ENCODE measurements at regions not wholly inside any gene's neighbourhood (a gene's known extent, or its start where the extent isn't known, plus 50 kb on each side); places are given as distances from the start of the nearest gene placed in this dataset.

DNA sequence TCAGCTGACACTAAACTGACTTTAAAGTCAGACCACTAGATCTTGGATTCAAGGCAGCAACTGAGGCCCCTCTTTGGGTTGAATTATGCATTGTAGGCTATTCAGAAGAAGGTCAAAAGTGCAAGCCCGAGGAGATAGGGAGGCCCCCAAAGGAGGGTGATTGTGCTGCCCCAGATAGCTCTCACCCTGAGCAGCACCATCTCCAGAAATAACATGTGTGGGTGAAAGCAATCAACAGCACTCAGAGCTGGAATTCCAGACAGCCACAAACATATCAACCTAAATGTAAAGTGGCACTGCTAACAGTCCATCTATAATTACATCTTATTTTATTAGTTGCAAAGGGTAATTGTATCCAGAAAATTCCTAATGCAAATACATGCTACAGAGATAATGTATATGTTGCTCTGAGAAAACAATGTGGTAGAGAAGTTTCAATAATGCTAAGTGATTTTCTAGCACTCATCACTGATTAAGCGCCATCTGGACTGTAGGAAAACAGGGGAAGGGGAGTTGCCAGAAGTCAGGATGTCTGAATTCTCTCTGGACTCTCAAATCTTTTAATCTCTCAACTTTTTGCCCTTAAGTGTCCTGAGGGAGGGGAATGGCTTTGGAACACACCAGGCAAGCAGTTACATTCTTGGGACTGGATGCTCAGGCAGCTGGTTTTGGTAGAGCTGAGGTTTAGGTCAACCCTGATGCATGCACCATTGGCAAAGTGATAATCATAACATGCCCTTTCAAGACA lies 61.8 kb upstream of the SFRP2 start:
- H3K79me1 ChIP-seq (ENCODE audit: low read depth, low read length): no peaks in the 10 kb centered on the region
- H3K36me3 ChIP-seq (ENCODE audit: control insufficient read depth in 2 of 4, insufficient read depth in 4 of 4, low read length in 3 of 4): no peaks in the 10 kb centered on the region
- H3K14ac ChIP-seq (ENCODE audit: insufficient read length): no peak overlapping the region
- H4K91ac ChIP-seq (replicated peaks; ENCODE audit: insufficient read length, low read length): no peak overlapping the region
- no peak overlapping the region for H3K4me3 ChIP-seq (ENCODE audit: extremely low read depth in 1 of 4, insufficient read depth in 2 of 4, low read depth in 3 of 4, low read length in 4 of 4)
- no peak overlapping the region for H2BK15ac ChIP-seq (ENCODE audit: low read length)
- no peak overlapping the region for H3K9ac ChIP-seq (replicated peaks in 1 of 4; ENCODE audit: extremely low read depth in 1 of 4, low read depth in 3 of 4, low read length in 3 of 4)
- no peaks in the 10 kb centered on the region for H3K9me3 ChIP-seq (ENCODE audit: insufficient read depth in 2 of 2, low read depth in 1 of 2, low read length in 1 of 2)
- CTCF ChIA-PET (ENCODE audit: partially characterized antibody): no interaction called here
- POLR2A ChIA-PET (ENCODE audit: partially characterized antibody): no interaction called here
- H3K4me2 ChIP-seq (ENCODE audit: insufficient read depth in 1 of 2, low read depth in 2 of 2, low read length in 2 of 2): no peak overlapping the region
- no peaks in the 10 kb centered on the region for H3K27me3 ChIP-seq (replicated peaks in 1 of 4; ENCODE audit: control insufficient read depth in 3 of 4, extremely low read depth in 1 of 4, insufficient read depth in 3 of 4, low read length in 3 of 4)
- no peaks in the 10 kb centered on the region for H4K20me1 ChIP-seq (replicated peaks in 1 of 2; ENCODE audit: control insufficient read depth in 1 of 2, insufficient read depth in 2 of 2, low read length in 2 of 2)
- no peak overlapping the region for H2BK12ac ChIP-seq (ENCODE audit: low read depth, low read length)
- no peak overlapping the region for H3K18ac ChIP-seq (ENCODE audit: extremely low read depth, low read length)
- FAIRE-seq: no peak
- WGBS, 2 experiments (ENCODE audit: extremely low coverage in 1 of 2, insufficient coverage in 1 of 2, insufficient read length in 1 of 2, insufficient replicate concordance in 2 of 2, low coverage in 1 of 2, low lambda C conversion rate in 2 of 2, missing lambda C conversion rate in 1 of 2): 92% methylated on average over 2 of the region's 2 CpGs; no CpG with 5 or more reads in 1 of the 2 experiments
- H3K4ac ChIP-seq (replicated peaks; ENCODE audit: insufficient read length, low read depth, low read length): no peak overlapping the region
- no peak overlapping the region for H2BK20ac ChIP-seq (ENCODE audit: low read length)
- H3K23me2 ChIP-seq (ENCODE audit: low read depth, low read length): no peaks in the 10 kb centered on the region
- H3K79me2 ChIP-seq (ENCODE audit: control insufficient read depth in 1 of 2, insufficient read depth in 2 of 2, low read length in 2 of 2): no peaks in the 10 kb centered on the region
- H3K23ac ChIP-seq (ENCODE audit: insufficient read length): no peak overlapping the region
- H4K8ac ChIP-seq (ENCODE audit: extremely low read depth, insufficient read depth, low read length): no peak overlapping the region
- H3K4me1 ChIP-seq (replicated peaks in 1 of 4; ENCODE audit: control insufficient read depth in 3 of 4, insufficient read depth in 4 of 4, low read length in 3 of 4): no peaks in the 10 kb centered on the region
- H2BK5ac ChIP-seq (ENCODE audit: low read depth, low read length): no peak overlapping the region
- H2BK120ac ChIP-seq (replicated peaks; ENCODE audit: low read depth, low read length): no peak overlapping the region
- no peak overlapping the region for H2AK5ac ChIP-seq (ENCODE audit: low read depth, low read length)
- no peak overlapping the region for H4K5ac ChIP-seq (ENCODE audit: insufficient read length, low read depth, low read length)
- H3K27ac ChIP-seq (ENCODE audit: low read depth, low read length): no peak overlapping the region
- H3K56ac ChIP-seq (replicated peaks; ENCODE audit: insufficient read length, low read depth, low read length): no peak overlapping the region
- no peak for DNase-seq (ENCODE audit: low read depth in 1 of 2, low spot score in 2 of 2)
- H2AFZ ChIP-seq (ENCODE audit: low read length): no peak overlapping the region
- no peak for TF ChIP-seq CREB1 (IDR thresholded peaks at IDR 0.05)
- TF ChIP-seq, protein P1, sequence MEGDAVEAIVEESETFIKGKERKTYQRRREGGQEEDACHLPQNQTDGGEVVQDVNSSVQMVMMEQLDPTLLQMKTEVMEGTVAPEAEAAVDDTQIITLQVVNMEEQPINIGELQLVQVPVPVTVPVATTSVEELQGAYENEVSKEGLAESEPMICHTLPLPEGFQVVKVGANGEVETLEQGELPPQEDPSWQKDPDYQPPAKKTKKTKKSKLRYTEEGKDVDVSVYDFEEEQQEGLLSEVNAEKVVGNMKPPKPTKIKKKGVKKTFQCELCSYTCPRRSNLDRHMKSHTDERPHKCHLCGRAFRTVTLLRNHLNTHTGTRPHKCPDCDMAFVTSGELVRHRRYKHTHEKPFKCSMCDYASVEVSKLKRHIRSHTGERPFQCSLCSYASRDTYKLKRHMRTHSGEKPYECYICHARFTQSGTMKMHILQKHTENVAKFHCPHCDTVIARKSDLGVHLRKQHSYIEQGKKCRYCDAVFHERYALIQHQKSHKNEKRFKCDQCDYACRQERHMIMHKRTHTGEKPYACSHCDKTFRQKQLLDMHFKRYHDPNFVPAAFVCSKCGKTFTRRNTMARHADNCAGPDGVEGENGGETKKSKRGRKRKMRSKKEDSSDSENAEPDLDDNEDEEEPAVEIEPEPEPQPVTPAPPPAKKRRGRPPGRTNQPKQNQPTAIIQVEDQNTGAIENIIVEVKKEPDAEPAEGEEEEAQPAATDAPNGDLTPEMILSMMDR (IDR thresholded peaks at IDR 0.05; ENCODE audit: control extremely low read depth in 1 of 3, insufficient read depth in 1 of 3, low read depth in 1 of 3, low read length in 3 of 3): no peak

Measured in H1 (cell line).